CD4-positive, alpha-beta T cell (primary cell): ENCODE measurements at regions not wholly inside any gene's neighbourhood (a gene's known extent, or its start where the extent isn't known, plus 50 kb on each side); places are given as distances from the start of the nearest gene placed in this dataset.
A peak's percentile ranks its signal among the peaks of the same experiment; 100 is the strongest.

Experiments
- ATAC-seq: fragments of 200-7000 bp; cut with Tn5 transposase; one replicate; pipeline ENCODE4 v1.10.0; 2022; ENCODE audit warnings: mild to moderate bottlenecking; ENCODE audit not compliant: poor library complexity
- CTCF ChIA-PET: fragments of 350-600 bp; sonication (Branson Sonifier 250); formaldehyde crosslinking; loops from one replicate; lab custom pipeline; 2021; ENCODE audit warnings: antibody characterized with exemption, inconsistent platforms; lab: Charles Lee
- POLR2A ChIA-PET: fragments of 350-600 bp; sonication (Branson Sonifier 250); formaldehyde crosslinking; loops from one replicate; lab custom pipeline; 2021; ENCODE audit warnings: antibody characterized with exemption, inconsistent platforms; lab: Charles Lee
- DNase-seq, 14 experiments: peaks; one replicate each; pipeline ENCODE4 v3.0.0-alpha.2; 2013 to 2020; ENCODE audit warnings: mixed read lengths in 2 of 14
- H3K27ac ChIP-seq, 2 donors: one replicate each; pipeline versions ENCODE4 v1.5.1 to v1.7.0; 2013; ENCODE audit warnings: low read length in 2 of 2, low read depth in 1 of 2, mild to moderate bottlenecking in 1 of 2
- H3K27me3 ChIP-seq, 2 experiments: 1 replicate in 1 of 2; 2 replicates in 1 of 2; pipeline versions ENCODE4 v1.6.1 to v1.7.0; 2013; ENCODE audit warnings: low read length in 2 of 2, control low read depth in 1 of 2, mild to moderate bottlenecking in 1 of 2, moderate library complexity in 1 of 2; ENCODE audit not compliant: insufficient read depth in 2 of 2, control insufficient read depth in 1 of 2
- H3K36me3 ChIP-seq: one replicate; pipeline ENCODE4 v1.6.1; 2013; ENCODE audit warnings: low read length, control low read depth; ENCODE audit not compliant: insufficient read depth
- H3K4me1 ChIP-seq: one replicate; pipeline ENCODE4 v1.6.1; 2013; ENCODE audit warnings: low read length, control low read depth; ENCODE audit not compliant: insufficient read depth
- H3K4me3 ChIP-seq: one replicate; pipeline ENCODE4 v1.5.1; 2013; ENCODE audit warnings: mild to moderate bottlenecking, low read length, moderate library complexity
- H3K9me3 ChIP-seq, 2 experiments: 1 replicate in 1 of 2; 2 replicates in 1 of 2; pipeline versions ENCODE4 v1.6.1 to v1.7.0; 2013; ENCODE audit warnings: low read length in 2 of 2, mild to moderate bottlenecking in 2 of 2, control low read depth in 1 of 2, moderate library complexity in 1 of 2; ENCODE audit not compliant: control insufficient read depth in 1 of 2, insufficient read depth in 1 of 2
- H3K27ac Mint-ChIP-seq: one replicate; pipeline ENCODE4 v1.8.0; 2020; ENCODE audit warnings: mixed read lengths
- H3K27me3 Mint-ChIP-seq: one replicate; pipeline ENCODE4 v1.8.0; 2021; ENCODE audit warnings: mixed read lengths
- H3K36me3 Mint-ChIP-seq: one replicate; pipeline ENCODE4 v1.8.0; 2021; ENCODE audit warnings: low read depth, mixed read lengths
- H3K4me1 Mint-ChIP-seq: one replicate; pipeline ENCODE4 v1.8.0; 2021; ENCODE audit warnings: low read depth, mixed read lengths
- H3K4me3 Mint-ChIP-seq: one replicate; pipeline ENCODE4 v1.8.0; 2020; ENCODE audit warnings: mild to moderate bottlenecking, mixed read lengths
- H3K9me3 Mint-ChIP-seq: one replicate; pipeline ENCODE4 v1.8.0; 2020; ENCODE audit warnings: mixed read lengths
- intact Hi-C, 2 experiments: fragments of 100-400 bp; cut with DNase I in 1 of 2; cut with micrococcal nuclease in 1 of 2; formaldehyde crosslinking; loops; one replicate each; pipeline versions ENCODE4 v1.15.1 to v1.9.0; 2023 to 2025; cut with DNase I, micrococcal nuclease
- TF ChIP-seq, protein P1 (sequence below): fragments of 200-600 bp; IDR thresholded peaks from one replicate; pipeline ENCODE4 v1.8.0; 2022; ENCODE audit warnings: antibody characterized with exemption, mild to moderate bottlenecking

DNA sequence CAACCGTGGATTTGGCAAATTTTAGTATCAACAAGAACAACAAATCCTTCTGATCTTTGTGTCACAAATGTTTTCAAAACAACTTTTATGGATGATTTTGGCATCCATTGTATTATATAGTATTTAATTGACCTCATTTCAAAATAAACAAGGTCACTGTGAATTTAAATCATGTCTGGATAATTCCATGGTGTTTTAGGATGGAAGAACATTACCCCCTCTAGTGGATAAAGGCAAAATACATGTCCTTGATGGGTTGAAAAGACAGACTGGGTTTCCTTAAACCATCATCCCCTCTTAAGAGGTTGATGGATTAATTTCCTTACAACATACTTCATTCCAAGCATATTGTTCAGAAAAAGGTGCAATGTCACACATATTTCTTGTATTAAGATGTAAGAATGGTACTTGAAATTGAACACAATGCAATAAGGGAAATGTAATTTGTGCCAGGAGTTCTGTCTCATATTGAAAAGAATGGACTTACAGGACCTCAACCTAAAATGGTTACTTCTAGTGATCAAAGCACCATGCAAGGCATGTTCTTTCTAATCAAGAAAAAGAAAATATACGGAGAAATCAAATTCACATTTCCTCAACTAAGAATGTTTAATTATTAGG, 352.0 kb downstream of the BCAT1 start:
- H3K9me3 Mint-ChIP-seq = no peaks in the 10 kb centered on the region
- Histone ChIP-seq H3K27ac (no peak overlapping the region), H3K36me3 (no peaks in the 10 kb centered on the region), H3K4me3 (no peak overlapping the region), H3K27me3 (no peaks in the 10 kb centered on the region), H3K9me3 (no peaks in the 10 kb centered on the region), H3K4me1 (no peaks in the 10 kb centered on the region)
- H3K27ac Mint-ChIP-seq = no peak overlapping the region
- POLR2A ChIA-PET = no interaction called here
- ATAC-seq (no peak), DNase-seq (no peak)
- CTCF ChIA-PET = no interaction called here
- no peak overlapping the region for H3K4me3 Mint-ChIP-seq
- no peaks in the 10 kb centered on the region for H3K36me3 Mint-ChIP-seq
- intact Hi-C loops = no loop called here
- TF ChIP-seq, protein P1, sequence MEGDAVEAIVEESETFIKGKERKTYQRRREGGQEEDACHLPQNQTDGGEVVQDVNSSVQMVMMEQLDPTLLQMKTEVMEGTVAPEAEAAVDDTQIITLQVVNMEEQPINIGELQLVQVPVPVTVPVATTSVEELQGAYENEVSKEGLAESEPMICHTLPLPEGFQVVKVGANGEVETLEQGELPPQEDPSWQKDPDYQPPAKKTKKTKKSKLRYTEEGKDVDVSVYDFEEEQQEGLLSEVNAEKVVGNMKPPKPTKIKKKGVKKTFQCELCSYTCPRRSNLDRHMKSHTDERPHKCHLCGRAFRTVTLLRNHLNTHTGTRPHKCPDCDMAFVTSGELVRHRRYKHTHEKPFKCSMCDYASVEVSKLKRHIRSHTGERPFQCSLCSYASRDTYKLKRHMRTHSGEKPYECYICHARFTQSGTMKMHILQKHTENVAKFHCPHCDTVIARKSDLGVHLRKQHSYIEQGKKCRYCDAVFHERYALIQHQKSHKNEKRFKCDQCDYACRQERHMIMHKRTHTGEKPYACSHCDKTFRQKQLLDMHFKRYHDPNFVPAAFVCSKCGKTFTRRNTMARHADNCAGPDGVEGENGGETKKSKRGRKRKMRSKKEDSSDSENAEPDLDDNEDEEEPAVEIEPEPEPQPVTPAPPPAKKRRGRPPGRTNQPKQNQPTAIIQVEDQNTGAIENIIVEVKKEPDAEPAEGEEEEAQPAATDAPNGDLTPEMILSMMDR = no peak
- H3K4me1 Mint-ChIP-seq = no peaks in the 10 kb centered on the region
- no peaks in the 10 kb centered on the region for H3K27me3 Mint-ChIP-seq

DNA sequence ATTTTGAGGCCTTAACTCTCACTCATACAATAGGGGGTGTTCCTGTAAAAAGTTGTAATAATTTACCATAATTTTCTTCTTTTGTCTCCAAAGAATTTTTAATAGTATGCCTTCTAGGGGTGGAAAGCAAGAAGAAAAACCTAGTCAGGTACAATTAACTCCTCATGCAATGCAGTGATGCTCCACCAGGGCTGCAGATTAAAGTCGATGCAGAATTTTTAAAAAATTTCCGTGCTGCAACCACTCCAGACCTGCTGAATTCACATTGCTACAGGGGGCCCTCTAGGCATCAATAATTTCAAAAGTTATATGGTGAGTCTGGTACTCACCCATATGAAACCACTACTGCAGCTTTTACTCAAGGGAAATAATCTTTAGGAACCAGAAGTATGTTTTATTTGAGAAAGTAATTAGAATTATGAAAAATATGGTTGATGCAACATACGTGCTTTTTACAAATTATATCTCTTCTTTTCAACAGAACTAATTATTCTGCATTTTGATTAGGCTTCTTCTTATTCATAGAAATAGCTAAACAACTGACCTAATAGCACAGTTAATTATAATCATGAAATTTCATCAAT, 353.2 kb downstream of the BCAT1 start:
- Histone ChIP-seq H3K4me1 (no peaks in the 10 kb centered on the region), H3K4me3 (no peak overlapping the region), H3K27ac (no peak overlapping the region), H3K9me3 (no peaks in the 10 kb centered on the region), H3K27me3 (no peaks in the 10 kb centered on the region), H3K36me3 (no peaks in the 10 kb centered on the region)
- H3K4me1 Mint-ChIP-seq = no peaks in the 10 kb centered on the region
- TF ChIP-seq, protein P1 = no peak
- H3K36me3 Mint-ChIP-seq = no peaks in the 10 kb centered on the region
- ATAC-seq (no peak), DNase-seq (no peak)
- no peaks in the 10 kb centered on the region for H3K27me3 Mint-ChIP-seq
- no peak overlapping the region for H3K4me3 Mint-ChIP-seq
- ChIA-PET POLR2A (no interaction called here), CTCF (no interaction called here)
- H3K27ac Mint-ChIP-seq = no peak overlapping the region
- H3K9me3 Mint-ChIP-seq = no peaks in the 10 kb centered on the region
- intact Hi-C loops = no loop called here

DNA sequence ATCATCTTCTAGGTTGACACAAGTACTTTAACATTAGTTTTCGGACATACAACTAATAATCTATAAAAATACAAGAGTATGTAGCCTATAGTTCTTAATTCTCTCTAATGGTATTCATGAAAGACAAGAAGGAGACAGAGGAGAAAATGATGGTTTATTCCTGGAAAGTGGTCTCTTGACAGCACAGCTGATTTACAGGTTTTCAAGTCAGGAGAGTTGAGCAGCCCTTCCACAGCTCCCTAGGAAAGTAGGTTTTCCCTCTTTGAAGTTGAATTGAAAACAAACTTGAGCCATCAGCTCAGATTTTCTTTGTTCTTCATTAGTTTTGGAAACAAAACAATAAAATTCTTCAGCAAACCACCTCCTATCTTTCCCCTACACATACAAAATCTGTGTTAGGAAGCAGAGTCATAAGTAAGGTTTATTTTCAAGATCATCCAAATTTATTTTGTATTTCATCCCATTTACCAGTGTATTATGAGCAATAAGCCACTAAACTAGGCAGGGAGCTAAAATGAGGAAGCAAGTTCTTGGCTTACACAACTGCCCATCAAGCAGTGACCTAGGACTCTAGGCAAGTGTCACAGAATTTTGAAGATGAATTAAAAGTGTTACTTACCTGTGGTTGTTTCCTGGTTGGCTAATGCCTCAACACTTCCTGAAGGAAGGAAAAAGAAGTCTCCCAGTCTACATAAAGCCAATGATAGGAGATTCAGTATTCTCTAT, 357.0 kb downstream of the BCAT1 start:
- intact Hi-C loops = no loop called here
- ATAC-seq = no peak

More for the DNA sequence above, 357.0 kb downstream of the BCAT1 start:
- Histone ChIP-seq H3K36me3 (no peaks in the 10 kb centered on the region), H3K4me1 (no peaks in the 10 kb centered on the region), H3K4me3 (no peak overlapping the region), H3K27me3 (no peaks in the 10 kb centered on the region), H3K9me3 (no peaks in the 10 kb centered on the region), H3K27ac (no peak overlapping the region)
- DNase-seq = peak in 2 of 14 experiments; percentile 3 to 14
- Mint-ChIP-seq H3K27ac (no peak overlapping the region), H3K27me3 (no peaks in the 10 kb centered on the region), H3K4me1 (no peaks in the 10 kb centered on the region), H3K9me3 (no peaks in the 10 kb centered on the region), H3K36me3 (no peaks in the 10 kb centered on the region), H3K4me3 (no peak overlapping the region)
- TF ChIP-seq, protein P1 = no peak
- POLR2A ChIA-PET = no interaction called here
- CTCF ChIA-PET = no interaction called here
